GM12878 (cell line): ENCODE measurements at regions not wholly inside any gene's neighbourhood (a gene's known extent, or its start where the extent isn't known, plus 50 kb on each side); places are given as distances from the start of the nearest gene placed in this dataset.
A peak's percentile ranks its signal among the peaks of the same experiment; 100 is the strongest.

Experiments
- ATAC-seq: fragments of 200-7000 bp; cut with Tn5 transposase; 3 replicates; pipeline ENCODE4 v1.9.1; 2020; ENCODE audit warnings: mild to moderate bottlenecking, moderate library complexity
- BruUV-seq: library from RNA; stranded (reverse); fragments of 400-500 nt; replicated peaks from 2 replicates; lab custom pipeline; 2021; lab: Mats Ljungman, UMichigan
- CTCF ChIA-PET: fragments of 300-600 bp; sonication (Branson Sonifier 250); formaldehyde crosslinking; extraction: SDS; loops from one replicate; lab custom pipeline; 2021; ENCODE audit warnings: inconsistent platforms; lab: Yijun Ruan, JAX
- POLR2A ChIA-PET: fragments of 350-600 bp; formaldehyde crosslinking; extraction: SDS; loops from one replicate; lab custom pipeline; 2021; ENCODE audit warnings: inconsistent platforms; lab: Charles Lee
- RAD21 ChIA-PET: fragments of 300-600 bp; sonication (Branson Sonifier 250); formaldehyde crosslinking; loops from one replicate; lab custom pipeline; 2023; ENCODE audit warnings: antibody characterized with exemption; ENCODE audit not compliant: unreplicated experiment; lab: Charles Lee
- SMC1A ChIA-PET: fragments of 300-600 bp; sonication (Branson Sonifier 250); formaldehyde crosslinking; loops from one replicate; lab custom pipeline; 2023; ENCODE audit not compliant: unreplicated experiment, uncharacterized antibody; lab: Charles Lee
- DNase-seq: peaks from one replicate; pipeline ENCODE4 v3.0.0-alpha.2; 2011; ENCODE audit warnings: low read depth, low spot score
- FAIRE-seq: peaks from 3 replicates; lab custom pipeline; 2011; peaks lifted over from hg19 to GRCh38; lab: Jason Lieb, UNC
- H2AFZ ChIP-seq: 2 replicates; pipeline ENCODE4 v1.6.0; 2011; ENCODE audit warnings: low read depth, low read length, control low read depth; ENCODE audit not compliant: control insufficient read depth
- H3K27ac ChIP-seq: 2 replicates; pipeline ENCODE4 v1.5.1; 2011; ENCODE audit warnings: control low read depth; ENCODE audit not compliant: control insufficient read depth, insufficient read depth
- H3K27me3 ChIP-seq, 2 experiments: replicated peaks in 1 of 2; 2 replicates each; pipeline versions ENCODE4 v1.6.0 to v1.6.1; 2011; ENCODE audit warnings: low read length in 1 of 2; ENCODE audit not compliant: control insufficient read depth in 2 of 2, insufficient read depth in 2 of 2
- H3K36me3 ChIP-seq, 2 experiments: 2 replicates each; pipeline ENCODE4 v1.5.1; 2011; ENCODE audit warnings: low read length in 1 of 2; ENCODE audit not compliant: control insufficient read depth in 2 of 2, insufficient read depth in 2 of 2
- H3K4me1 ChIP-seq: 2 replicates; pipeline ENCODE4 v1.6.1; 2011; ENCODE audit warnings: mild to moderate bottlenecking, low read length, moderate library complexity, mixed read lengths; ENCODE audit not compliant: control insufficient read depth, insufficient read depth
- H3K4me2 ChIP-seq: 2 replicates; pipeline ENCODE4 v1.6.0; 2011; ENCODE audit warnings: control low read depth; ENCODE audit not compliant: control insufficient read depth, insufficient read depth
- H3K4me3 ChIP-seq: fragments of 200-600 bp; sonication (generic); 2 replicates; pipeline ENCODE4 v1.5.1; 2016
- H3K79me2 ChIP-seq: 2 replicates; pipeline ENCODE4 v1.6.0; 2011; ENCODE audit warnings: low read length; ENCODE audit not compliant: control insufficient read depth, insufficient read depth
- H3K9ac ChIP-seq: 2 replicates; pipeline ENCODE4 v1.8.0; 2011; ENCODE audit warnings: low read length, control low read depth, mixed read lengths; ENCODE audit not compliant: control insufficient read depth, insufficient read depth
- H3K9me3 ChIP-seq: replicated peaks from 3 replicates; pipeline ENCODE4 v1.5.1; 2011; ENCODE audit warnings: mild to moderate bottlenecking, low read length; ENCODE audit not compliant: control insufficient read depth, insufficient read depth
- H4K20me1 ChIP-seq: 2 replicates; pipeline ENCODE4 v1.6.0; 2011; ENCODE audit not compliant: control insufficient read depth, insufficient read depth
- BACH1 ChIP-seq: fragments of 450-650 bp; IDR thresholded peaks from 2 replicates; pipeline ENCODE4 v1.6.1; 2017; ENCODE audit warnings: mild to moderate bottlenecking, borderline replicate concordance
- CREB1 ChIP-seq: IDR thresholded peaks from 2 replicates; pipeline ENCODE4 v1.6.1; 2012; ENCODE audit warnings: low read depth, mild to moderate bottlenecking, inconsistent platforms
- FOS ChIP-seq: IDR thresholded peaks from 3 replicates; pipeline ENCODE4 v1.6.1; 2011; ENCODE audit warnings: borderline replicate concordance; ENCODE audit not compliant: insufficient read length; ENCODE audit errors: extremely low read depth
- GATAD2B ChIP-seq: fragments of 450-650 bp; conservative IDR thresholded peaks from 2 replicates; pipeline ENCODE4 v1.6.1; 2017; ENCODE audit warnings: low read depth, mild to moderate bottlenecking, moderate library complexity
- IKZF1 ChIP-seq: fragments of 450-650 bp; conservative IDR thresholded peaks from 2 replicates; pipeline ENCODE4 v1.6.1; 2017; ENCODE audit warnings: antibody characterized with exemption, mild to moderate bottlenecking
- MTA3 ChIP-seq: IDR thresholded peaks from 2 replicates; pipeline ENCODE4 v1.6.1; 2012; ENCODE audit warnings: low read length, inconsistent platforms, borderline replicate concordance
- NFXL1 ChIP-seq: fragments of 450-650 bp; IDR thresholded peaks from 2 replicates; pipeline ENCODE4 v1.6.1; 2017; ENCODE audit warnings: antibody characterized with exemption, mild to moderate bottlenecking, borderline replicate concordance
- RFX5 ChIP-seq: IDR thresholded peaks from 2 replicates; pipeline ENCODE4 v1.6.1; 2011; ENCODE audit warnings: low read depth, low read length, improper control_type of control experiment
- RUNX3 ChIP-seq: IDR thresholded peaks from 2 replicates; pipeline ENCODE4 v1.6.1; 2012; ENCODE audit warnings: low read length, inconsistent platforms
- STAT1 ChIP-seq: fragments of 450-650 bp; conservative IDR thresholded peaks from 2 replicates; pipeline ENCODE4 v1.6.1; 2014; ENCODE audit warnings: antibody characterized with exemption, mild to moderate bottlenecking
- STAT3 ChIP-seq: IDR thresholded peaks from 2 replicates; pipeline ENCODE4 v1.6.1; 2011; ENCODE audit warnings: low read depth, low read length, improper control_type of control experiment
- SUPT20H ChIP-seq: IDR thresholded peaks from 2 replicates; pipeline ENCODE4 v1.6.1; 2011; ENCODE audit warnings: low read depth, mild to moderate bottlenecking, low read length, moderate library complexity, borderline replicate concordance; ENCODE audit not compliant: control insufficient read depth
- TCF12 ChIP-seq: IDR thresholded peaks from 2 replicates; pipeline ENCODE4 v1.6.1; 2011; ENCODE audit warnings: low read depth, mild to moderate bottlenecking, low read length
- ZNF217 ChIP-seq: fragments of 450-650 bp; IDR thresholded peaks from 2 replicates; pipeline ENCODE4 v1.6.1; 2017; ENCODE audit warnings: antibody characterized with exemption, mild to moderate bottlenecking
- WGBS: methylation state at CpG from one replicate; pipeline ENCODE4 v1.1.6; 2016; ENCODE audit warnings: low lambda C conversion rate; ENCODE audit not compliant: insufficient replicate concordance, insufficient coverage; ENCODE audit errors: missing lambda C conversion rate; 5-methylcytosine and 5-hydroxymethylcytosine counted together
- in situ Hi-C: fragments of 300-500 bp; cut with MboI; formaldehyde crosslinking; loops from 9 replicates; pipeline ENCODE4 v1.14.3; 2018; ENCODE audit warnings: mixed read lengths
- intact Hi-C: fragments of 100-400 bp; cut with micrococcal nuclease; formaldehyde crosslinking; loops from one replicate; pipeline ENCODE4 v1.14.2; 2022; ENCODE audit not compliant: unreplicated experiment
- TF ChIP-seq, protein P1 (sequence below), 3 experiments: IDR thresholded peaks in 2 of 3; conservative IDR thresholded peaks in 1 of 3; 2 replicates each; pipeline ENCODE4 v1.5.1; 2011; ENCODE audit warnings: low read depth in 3 of 3, low read length in 3 of 3, mild to moderate bottlenecking in 3 of 3, control low read depth in 2 of 3, moderate library complexity in 2 of 3, inconsistent platforms in 1 of 3, mixed read lengths in 1 of 3; ENCODE audit not compliant: control insufficient read depth in 2 of 3, insufficient read depth in 1 of 3; ENCODE audit errors: extremely low read depth in 1 of 3
- TF ChIP-seq, protein P2 (sequence below): fragments of 450-650 bp; formaldehyde crosslinking; IDR thresholded peaks from 2 replicates; pipeline ENCODE4 v1.5.0; 2022; ENCODE audit warnings: mild to moderate bottlenecking, missing genetic modification characterization

DNA sequence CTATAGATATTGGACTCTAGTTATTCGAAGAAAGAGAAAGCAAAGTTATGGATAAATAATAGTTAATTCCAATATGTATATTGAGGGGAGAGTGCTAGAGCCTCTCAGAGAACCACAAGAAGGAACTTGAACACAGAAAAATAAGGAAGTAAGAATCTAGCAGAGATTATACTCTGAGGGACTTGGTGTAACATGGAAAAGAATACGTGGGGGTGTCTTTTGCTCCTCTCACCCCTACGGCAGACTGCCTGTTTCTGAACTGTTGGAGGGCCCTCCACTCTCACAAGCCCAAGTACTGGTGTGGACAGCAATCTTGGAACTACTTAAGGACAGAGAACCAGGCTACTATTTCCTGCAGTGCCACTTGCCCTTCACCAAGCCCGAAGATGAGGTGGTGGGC, 1174.4 kb upstream of the PCDH10 start:
- Histone ChIP-seq H3K79me2 (no peaks in the 10 kb centered on the region), H3K9me3 (no peaks in the 10 kb centered on the region; the same call in 2 of the 3 replicates), H4K20me1 (no peaks in the 10 kb centered on the region), H3K27me3 (no peaks in the 10 kb centered on the region), H3K36me3 (no peaks in the 10 kb centered on the region), H3K4me1 (no peaks in the 10 kb centered on the region), H2AFZ (peak overlapping the region; percentile 55; the same call in 1 of the 2 replicates), H3K9ac (peak overlapping the region; percentile 34; the same call in 1 of the 2 replicates), H3K4me3 (peak overlapping the region; percentile 57; the same call in 1 of the 2 replicates), H3K27ac (no peak overlapping the region), H3K4me2 (peak overlapping the region; percentile 42; the same call in 1 of the 2 replicates)
- DNase-seq = no peak
- CTCF ChIA-PET = no interaction called here
- FAIRE-seq = no peak
- ATAC-seq = no peak
- TF ChIP-seq, protein P1, sequence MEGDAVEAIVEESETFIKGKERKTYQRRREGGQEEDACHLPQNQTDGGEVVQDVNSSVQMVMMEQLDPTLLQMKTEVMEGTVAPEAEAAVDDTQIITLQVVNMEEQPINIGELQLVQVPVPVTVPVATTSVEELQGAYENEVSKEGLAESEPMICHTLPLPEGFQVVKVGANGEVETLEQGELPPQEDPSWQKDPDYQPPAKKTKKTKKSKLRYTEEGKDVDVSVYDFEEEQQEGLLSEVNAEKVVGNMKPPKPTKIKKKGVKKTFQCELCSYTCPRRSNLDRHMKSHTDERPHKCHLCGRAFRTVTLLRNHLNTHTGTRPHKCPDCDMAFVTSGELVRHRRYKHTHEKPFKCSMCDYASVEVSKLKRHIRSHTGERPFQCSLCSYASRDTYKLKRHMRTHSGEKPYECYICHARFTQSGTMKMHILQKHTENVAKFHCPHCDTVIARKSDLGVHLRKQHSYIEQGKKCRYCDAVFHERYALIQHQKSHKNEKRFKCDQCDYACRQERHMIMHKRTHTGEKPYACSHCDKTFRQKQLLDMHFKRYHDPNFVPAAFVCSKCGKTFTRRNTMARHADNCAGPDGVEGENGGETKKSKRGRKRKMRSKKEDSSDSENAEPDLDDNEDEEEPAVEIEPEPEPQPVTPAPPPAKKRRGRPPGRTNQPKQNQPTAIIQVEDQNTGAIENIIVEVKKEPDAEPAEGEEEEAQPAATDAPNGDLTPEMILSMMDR (IDR thresholded peaks at IDR 0.05 in 2 of 3, conservative IDR thresholded peaks at IDR 0.05 in 1 of 3; ENCODE audit: control insufficient read depth in 2 of 3, extremely low read depth in 1 of 3, insufficient read depth in 1 of 3, low read depth in 3 of 3, low read length in 3 of 3) = no peak
- no peak for TF ChIP-seq BACH1
- no peak for TF ChIP-seq FOS
- TF ChIP-seq STAT1 = no peak
- TF ChIP-seq STAT3 = no peak
- no peak for TF ChIP-seq NFXL1
- no peak for TF ChIP-seq ZNF217
- TF ChIP-seq GATAD2B = no peak
- TF ChIP-seq MTA3 = no peak
- no peak for TF ChIP-seq RUNX3
- no peak for TF ChIP-seq TCF12
- TF ChIP-seq SUPT20H = no peak
- TF ChIP-seq RFX5 = no peak
- TF ChIP-seq, protein P2, sequence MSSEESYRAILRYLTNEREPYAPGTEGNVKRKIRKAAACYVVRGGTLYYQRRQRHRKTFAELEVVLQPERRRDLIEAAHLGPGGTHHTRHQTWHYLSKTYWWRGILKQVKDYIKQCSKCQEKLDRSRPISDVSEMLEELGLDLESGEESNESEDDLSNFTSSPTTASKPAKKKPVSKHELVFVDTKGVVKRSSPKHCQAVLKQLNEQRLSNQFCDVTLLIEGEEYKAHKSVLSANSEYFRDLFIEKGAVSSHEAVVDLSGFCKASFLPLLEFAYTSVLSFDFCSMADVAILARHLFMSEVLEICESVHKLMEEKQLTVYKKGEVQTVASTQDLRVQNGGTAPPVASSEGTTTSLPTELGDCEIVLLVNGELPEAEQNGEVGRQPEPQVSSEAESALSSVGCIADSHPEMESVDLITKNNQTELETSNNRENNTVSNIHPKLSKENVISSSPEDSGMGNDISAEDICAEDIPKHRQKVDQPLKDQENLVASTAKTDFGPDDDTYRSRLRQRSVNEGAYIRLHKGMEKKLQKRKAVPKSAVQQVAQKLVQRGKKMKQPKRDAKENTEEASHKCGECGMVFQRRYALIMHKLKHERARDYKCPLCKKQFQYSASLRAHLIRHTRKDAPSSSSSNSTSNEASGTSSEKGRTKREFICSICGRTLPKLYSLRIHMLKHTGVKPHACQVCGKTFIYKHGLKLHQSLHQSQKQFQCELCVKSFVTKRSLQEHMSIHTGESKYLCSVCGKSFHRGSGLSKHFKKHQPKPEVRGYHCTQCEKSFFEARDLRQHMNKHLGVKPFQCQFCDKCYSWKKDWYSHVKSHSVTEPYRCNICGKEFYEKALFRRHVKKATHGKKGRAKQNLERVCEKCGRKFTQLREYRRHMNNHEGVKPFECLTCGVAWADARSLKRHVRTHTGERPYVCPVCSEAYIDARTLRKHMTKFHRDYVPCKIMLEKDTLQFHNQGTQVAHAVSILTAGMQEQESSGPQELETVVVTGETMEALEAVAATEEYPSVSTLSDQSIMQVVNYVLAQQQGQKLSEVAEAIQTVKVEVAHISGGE (CRISPR knock-in tag) = no peak
- no peak for TF ChIP-seq IKZF1
- TF ChIP-seq CREB1 = no peak
- RAD21 ChIA-PET = no interaction called here
- intact Hi-C loops = no loop called here
- in situ Hi-C loops = no loop called here
- WGBS = 11% methylated on average over 4 of the region's 4 CpGs
- BruUV-seq = no TSS peak
- POLR2A ChIA-PET = no interaction called here
- SMC1A ChIA-PET = no interaction called here
